ENCODE measurements at regions not wholly inside any gene's neighbourhood (a gene's known extent, or its start where the extent isn't known, plus 50 kb on each side); places are given as distances from the start of the nearest gene placed in this dataset.

GRCh38 chr15:72884311-72884710 is 100.8 kb upstream of the ADPGK start:
- H4K20me1 ChIP-seq (ENCODE audit: insufficient read depth, low read length): no peaks in the 10 kb centered on the region
- Mint-ChIP-seq H3K9me3 (ENCODE audit: unreplicated experiment) (no peaks in the 10 kb centered on the region), H3K4me1 (ENCODE audit: low read depth, unreplicated experiment) (no peaks in the 10 kb centered on the region), H3K4me3 (ENCODE audit: unreplicated experiment) (no peak overlapping the region), H3K27ac (ENCODE audit: unreplicated experiment) (no peak overlapping the region), H3K36me3 (ENCODE audit: low read depth, unreplicated experiment) (no peaks in the 10 kb centered on the region), H3K27me3 (ENCODE audit: low read depth, unreplicated experiment) (peaks cover 16% of the 10 kb centered on the region)
- no peaks in the 10 kb centered on the region for H3K4me1 ChIP-seq (ENCODE audit: insufficient read depth, low read length)
- H3K27me3 ChIP-seq (ENCODE audit: insufficient read depth, low read length): no peaks in the 10 kb centered on the region
- no peaks in the 10 kb centered on the region for H3K79me2 ChIP-seq (ENCODE audit: insufficient read depth, low read length)
- no peak overlapping the region for H3K4me2 ChIP-seq (ENCODE audit: low read length)
- FAIRE-seq (no peak), DNase-seq (ENCODE audit: low read depth) (no peak)
- TF ChIP-seq EZH2 (IDR thresholded peaks at IDR 0.05; ENCODE audit: insufficient read depth, low read length) (no peak), CTCF (IDR thresholded peaks at IDR 0.05; ENCODE audit: insufficient read depth, low read depth, low read length) (no peak)
- H3K4me3 ChIP-seq (ENCODE audit: insufficient read depth, low read depth, low read length): no peak overlapping the region
- peaks cover 7% of the 10 kb centered on the region for H3K9me3 ChIP-seq (ENCODE audit: insufficient read depth, low read depth, low read length)
- no peak overlapping the region for H3K27ac ChIP-seq (ENCODE audit: low read depth, low read length)
- H3K9ac ChIP-seq (ENCODE audit: low read length): no peak overlapping the region
- H2AFZ ChIP-seq (ENCODE audit: low read depth, low read length): no peak overlapping the region
- no peaks in the 10 kb centered on the region for H3K36me3 ChIP-seq (ENCODE audit: insufficient read depth, low read length)

- Histone ChIP-seq H2AFZ (ENCODE audit: low read depth, low read length) (no peak overlapping the region), H3K27ac (ENCODE audit: low read depth, low read length) (no peak overlapping the region), H3K9me3 (ENCODE audit: insufficient read depth, low read depth, low read length) (no peaks in the 10 kb centered on the region), H3K4me3 (ENCODE audit: insufficient read depth, low read depth, low read length) (no peak overlapping the region), H3K4me2 (ENCODE audit: low read length) (no peak overlapping the region), H3K9ac (ENCODE audit: low read length) (no peak overlapping the region), H3K79me2 (ENCODE audit: insufficient read depth, low read length) (no peaks in the 10 kb centered on the region), H3K4me1 (ENCODE audit: insufficient read depth, low read length) (no peaks in the 10 kb centered on the region), H3K36me3 (ENCODE audit: insufficient read depth, low read length) (no peaks in the 10 kb centered on the region), H4K20me1 (ENCODE audit: insufficient read depth, low read length) (no peaks in the 10 kb centered on the region), H3K27me3 (ENCODE audit: insufficient read depth, low read length) (peaks cover 8% of the 10 kb centered on the region)
- TF ChIP-seq EZH2 (IDR thresholded peaks at IDR 0.05; ENCODE audit: insufficient read depth, low read length) (no peak), CTCF (IDR thresholded peaks at IDR 0.05; ENCODE audit: insufficient read depth, low read depth, low read length) (no peak)
- Mint-ChIP-seq H3K36me3 (ENCODE audit: low read depth, unreplicated experiment) (no peaks in the 10 kb centered on the region), H3K9me3 (ENCODE audit: unreplicated experiment) (peaks cover 7% of the 10 kb centered on the region), H3K4me3 (ENCODE audit: unreplicated experiment) (no peak overlapping the region), H3K4me1 (ENCODE audit: low read depth, unreplicated experiment) (no peaks in the 10 kb centered on the region), H3K27me3 (ENCODE audit: low read depth, unreplicated experiment) (peaks cover 21% of the 10 kb centered on the region), H3K27ac (ENCODE audit: unreplicated experiment) (no peak overlapping the region)
- no peak for DNase-seq (ENCODE audit: low read depth)
- no peak for FAIRE-seq
These were observed 90.0 kb upstream of the ADPGK start for GRCh38 chr15:72873379-72874233.
